GM13977 (cell line): ENCODE measurements at regions not wholly inside any gene's neighbourhood (a gene's known extent, or its start where the extent isn't known, plus 50 kb on each side); places are given as distances from the start of the nearest gene placed in this dataset.

Experiments
- DNase-seq: peaks from one replicate; pipeline ENCODE4 v3.0.0; 2012; ENCODE audit warnings: low spot score
- in situ Hi-C: fragments of 300-500 bp; cut with MboI; formaldehyde crosslinking; loops from one replicate; pipeline ENCODE4 v1.12.0; 2022; ENCODE audit warnings: low sequenced_read_pairs, low pct_unique_long_range_greater_than_20kb, mixed read lengths, inconsistent platforms; ENCODE audit not compliant: unreplicated experiment
- TF ChIP-seq, protein P1 (sequence below): IDR thresholded peaks from 2 replicates; pipeline ENCODE4 v1.5.1; 2012; ENCODE audit warnings: mild to moderate bottlenecking, control low read depth; ENCODE audit not compliant: insufficient read depth; ENCODE audit errors: extremely low read depth, missing control alignments

DNA sequence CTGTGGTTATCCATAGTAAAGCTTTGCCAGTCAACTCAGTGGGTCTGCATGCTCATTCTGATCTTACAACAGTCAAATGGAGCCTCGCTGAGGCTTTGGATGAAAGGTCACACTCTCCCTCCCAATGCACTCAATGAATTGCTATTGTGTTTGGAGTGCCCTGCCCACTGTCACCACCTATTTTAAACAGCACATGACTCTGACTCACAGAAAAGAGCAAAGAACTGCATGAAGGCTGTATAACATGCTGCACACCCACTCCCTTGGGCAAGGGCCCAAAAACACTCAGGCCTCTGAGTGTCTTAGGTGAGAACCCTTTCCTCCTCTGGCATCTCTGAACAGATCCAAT lies 118.7 kb upstream of the CCDC112 start:
- in situ Hi-C loops, result no loop called here
- DNase-seq, result no peak
- TF ChIP-seq, protein P1, sequence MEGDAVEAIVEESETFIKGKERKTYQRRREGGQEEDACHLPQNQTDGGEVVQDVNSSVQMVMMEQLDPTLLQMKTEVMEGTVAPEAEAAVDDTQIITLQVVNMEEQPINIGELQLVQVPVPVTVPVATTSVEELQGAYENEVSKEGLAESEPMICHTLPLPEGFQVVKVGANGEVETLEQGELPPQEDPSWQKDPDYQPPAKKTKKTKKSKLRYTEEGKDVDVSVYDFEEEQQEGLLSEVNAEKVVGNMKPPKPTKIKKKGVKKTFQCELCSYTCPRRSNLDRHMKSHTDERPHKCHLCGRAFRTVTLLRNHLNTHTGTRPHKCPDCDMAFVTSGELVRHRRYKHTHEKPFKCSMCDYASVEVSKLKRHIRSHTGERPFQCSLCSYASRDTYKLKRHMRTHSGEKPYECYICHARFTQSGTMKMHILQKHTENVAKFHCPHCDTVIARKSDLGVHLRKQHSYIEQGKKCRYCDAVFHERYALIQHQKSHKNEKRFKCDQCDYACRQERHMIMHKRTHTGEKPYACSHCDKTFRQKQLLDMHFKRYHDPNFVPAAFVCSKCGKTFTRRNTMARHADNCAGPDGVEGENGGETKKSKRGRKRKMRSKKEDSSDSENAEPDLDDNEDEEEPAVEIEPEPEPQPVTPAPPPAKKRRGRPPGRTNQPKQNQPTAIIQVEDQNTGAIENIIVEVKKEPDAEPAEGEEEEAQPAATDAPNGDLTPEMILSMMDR, result no peak

DNA sequence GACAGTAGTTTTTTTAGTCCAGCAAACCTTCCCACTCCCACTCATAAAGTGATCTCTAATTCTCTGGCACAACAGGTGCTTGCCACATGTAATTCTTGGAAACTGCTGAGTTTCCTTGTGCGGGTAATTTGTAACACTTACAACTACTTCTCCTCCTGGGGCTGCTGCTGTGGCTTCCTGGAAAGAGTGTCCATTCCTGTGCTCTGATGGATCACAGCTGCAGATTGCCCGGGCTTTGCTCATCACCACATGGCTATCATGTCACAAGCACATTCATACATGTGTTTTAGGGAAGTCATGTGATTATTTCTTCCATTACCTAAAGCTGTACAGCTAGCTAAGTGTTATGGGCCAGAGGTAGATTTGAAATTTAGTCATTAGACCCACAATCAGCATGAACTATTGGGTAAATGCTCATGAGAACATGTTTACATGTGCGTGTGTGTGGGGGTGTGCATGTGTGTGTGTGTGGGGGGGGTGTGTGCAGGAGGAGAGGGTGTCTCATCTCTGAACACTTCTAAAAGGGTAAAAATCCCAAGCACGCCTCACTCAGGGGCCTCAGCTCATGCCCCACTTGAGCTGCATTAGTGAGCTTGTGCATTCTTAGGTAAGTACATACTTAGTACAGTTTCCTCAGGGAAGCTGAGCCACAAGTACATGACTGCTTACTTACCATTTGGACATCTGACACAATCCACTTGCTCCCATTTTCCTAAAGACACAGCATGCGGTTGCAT lies 118.1 kb upstream of the CCDC112 start:
- DNase-seq, result no peak
- TF ChIP-seq, protein P1, result no peak
- in situ Hi-C loops, result no loop called here

DNA sequence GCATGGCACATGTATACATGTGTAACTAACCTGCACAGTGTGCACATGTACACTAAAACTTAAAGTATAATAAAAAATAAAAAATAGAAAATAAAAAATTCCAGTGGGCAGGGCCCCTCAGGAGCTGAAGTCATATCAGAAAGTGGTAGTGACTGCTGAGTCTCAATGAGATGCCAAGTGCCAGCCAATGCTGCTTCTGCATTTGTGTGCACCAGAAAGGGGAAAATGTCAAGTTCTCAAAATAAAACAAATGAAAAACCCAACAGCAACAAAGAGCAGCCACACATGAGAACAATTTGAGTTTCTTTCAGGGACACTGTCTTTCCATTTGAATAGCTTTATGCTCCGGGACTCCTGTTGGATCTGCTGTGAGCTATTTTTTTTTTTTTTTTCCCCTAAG lies 117.2 kb upstream of the CCDC112 start:
- in situ Hi-C loops, result no loop called here
- TF ChIP-seq, protein P1, result no peak
- no peak for DNase-seq

DNA sequence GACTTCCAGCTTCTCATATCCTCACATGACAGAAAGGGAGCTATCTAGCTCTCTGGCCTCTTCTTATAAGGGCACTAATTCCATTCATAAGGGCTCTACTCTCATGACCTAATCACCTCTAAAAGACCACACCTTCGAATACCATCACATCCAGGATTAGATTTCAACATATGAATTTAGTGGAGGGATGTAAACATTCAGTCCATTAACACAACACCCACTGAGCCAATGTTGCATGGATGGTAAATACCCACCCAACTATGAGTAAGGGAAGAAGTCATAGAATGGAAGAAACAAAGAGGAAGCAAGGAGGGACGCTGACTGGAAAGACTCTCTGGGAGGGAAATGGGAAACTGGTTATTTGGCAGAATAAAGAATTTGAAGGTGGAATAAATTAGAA lies 112.6 kb upstream of the CCDC112 start:
- no peak for DNase-seq
- TF ChIP-seq, protein P1, result no peak
- in situ Hi-C loops, result no loop called here

DNA sequence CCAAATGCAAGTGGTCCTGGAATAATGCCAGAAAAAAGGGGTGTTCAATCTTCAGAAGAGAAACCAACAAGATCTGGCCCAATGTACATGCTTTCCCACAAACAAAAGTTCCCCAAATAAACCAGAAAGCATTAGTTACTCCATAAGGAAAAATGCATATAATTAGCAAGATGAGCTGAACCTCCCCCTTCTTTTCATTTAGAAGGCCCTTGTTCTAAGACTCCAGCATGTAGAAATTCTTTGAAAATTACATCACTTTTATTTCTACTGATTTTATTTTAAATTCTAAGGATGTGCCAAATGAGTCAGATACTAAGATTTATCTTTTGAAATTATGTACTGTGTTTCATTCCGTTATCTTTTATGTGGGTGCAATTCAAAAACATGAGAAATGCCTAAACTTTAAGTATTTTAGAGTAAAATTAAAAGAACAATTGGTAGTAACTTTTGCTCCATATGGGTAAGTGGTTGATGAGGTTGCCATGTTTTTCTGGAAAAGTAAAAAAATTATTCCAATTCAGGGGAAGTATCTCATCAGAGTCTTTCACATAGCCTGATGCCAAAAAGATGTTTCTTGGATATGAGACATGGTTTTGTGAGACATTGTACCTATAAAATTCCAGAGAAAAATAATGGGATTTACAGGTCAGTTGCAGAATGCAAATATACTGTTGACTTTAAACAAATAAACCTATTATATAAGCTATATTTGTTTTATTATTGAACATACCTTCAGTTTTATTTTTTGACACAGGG lies 106.5 kb upstream of the CCDC112 start:
- TF ChIP-seq, protein P1, result no peak
- in situ Hi-C loops, result no loop called here
- no peak for DNase-seq

DNA sequence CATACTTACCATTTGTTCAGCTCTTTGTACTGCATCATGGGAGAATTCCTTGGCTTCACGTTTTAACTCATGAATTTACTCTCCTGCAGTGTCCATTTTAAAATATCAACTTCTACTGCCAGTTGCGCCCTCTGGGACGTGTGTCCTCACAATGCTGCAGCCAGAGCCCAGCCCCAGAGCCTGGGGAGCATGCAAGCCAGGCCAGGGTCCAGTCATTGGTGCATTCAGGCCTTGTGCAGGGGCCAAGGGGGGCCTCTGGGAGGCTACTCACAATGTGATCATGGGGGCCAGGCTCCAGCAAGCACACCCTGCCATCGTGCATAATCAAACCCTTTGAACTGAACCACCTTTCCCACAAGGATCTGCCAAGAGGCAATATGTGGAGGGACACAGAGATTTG lies 105.6 kb upstream of the CCDC112 start:
- DNase-seq, result no peak
- TF ChIP-seq, protein P1, result no peak
- in situ Hi-C loops, result no loop called here
